Kidney glomerular epithelial cell (primary cell): ENCODE measurements at regions not wholly inside any gene's neighbourhood (a gene's known extent, or its start where the extent isn't known, plus 50 kb on each side); places are given as distances from the start of the nearest gene placed in this dataset.

Source experiments
- DNase-seq: peaks from one replicate; lab custom pipeline; 2025; lab: John Stamatoyannopoulos, UW

DNA sequence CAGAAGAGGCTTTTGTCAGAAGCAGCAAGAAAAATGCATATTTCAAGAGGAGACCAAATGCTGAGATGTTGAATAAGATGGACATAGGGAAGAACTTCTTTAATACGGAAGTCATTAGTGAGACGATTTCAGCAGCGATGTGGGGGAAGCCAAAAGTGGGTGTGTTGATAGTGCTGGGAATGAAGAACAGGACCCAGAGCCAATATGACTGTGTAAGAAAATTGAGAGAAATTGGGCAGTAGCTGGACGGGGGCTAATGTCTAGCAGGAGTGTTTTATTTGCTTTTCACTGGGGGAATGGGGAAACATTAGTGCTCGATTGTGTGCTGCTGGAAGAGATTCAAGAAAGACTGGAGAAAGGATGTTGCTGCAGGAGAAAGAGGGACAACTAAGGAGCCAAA, 788.7 kb upstream of the KLHL29 start:
- no peak for DNase-seq

DNA sequence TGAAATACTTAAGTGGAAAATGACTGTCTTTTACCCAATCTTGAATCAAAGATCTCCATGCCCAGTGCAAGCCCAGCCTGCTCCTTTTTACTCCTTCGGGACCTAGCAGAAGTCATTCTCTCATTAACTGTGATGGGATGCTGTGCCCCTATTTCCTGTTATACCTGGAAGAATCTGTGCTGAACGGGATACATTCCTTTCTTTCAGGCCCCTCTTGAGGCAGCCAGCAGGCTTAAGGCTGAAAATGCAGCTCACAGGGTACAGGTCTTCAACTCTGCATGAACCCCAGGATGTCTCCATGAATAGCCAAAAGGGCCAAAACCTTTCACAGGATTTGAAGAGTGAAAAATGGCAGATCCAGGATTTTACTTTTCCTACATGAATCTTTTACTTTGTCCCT, 784.8 kb upstream of the KLHL29 start:
- no peak for DNase-seq

DNA sequence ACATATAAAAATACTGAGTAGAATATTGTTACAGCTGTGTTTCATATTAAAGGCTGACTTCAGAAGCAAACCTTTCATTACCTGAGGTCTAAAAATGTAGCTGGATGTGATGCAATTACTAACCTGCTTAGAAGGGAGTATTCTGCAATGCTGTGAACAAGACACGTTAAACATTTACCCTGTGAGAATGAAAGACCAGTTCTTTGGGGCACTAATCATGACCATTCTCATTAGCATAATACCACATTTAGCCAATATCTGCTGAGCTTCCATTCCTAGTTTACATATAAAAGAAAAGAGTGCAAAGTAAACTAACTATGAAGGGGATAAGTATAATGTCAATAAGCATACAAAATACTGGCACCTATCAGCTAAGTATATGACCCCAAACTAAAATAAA, 784.0 kb upstream of the KLHL29 start:
- DNase-seq: no peak

DNA sequence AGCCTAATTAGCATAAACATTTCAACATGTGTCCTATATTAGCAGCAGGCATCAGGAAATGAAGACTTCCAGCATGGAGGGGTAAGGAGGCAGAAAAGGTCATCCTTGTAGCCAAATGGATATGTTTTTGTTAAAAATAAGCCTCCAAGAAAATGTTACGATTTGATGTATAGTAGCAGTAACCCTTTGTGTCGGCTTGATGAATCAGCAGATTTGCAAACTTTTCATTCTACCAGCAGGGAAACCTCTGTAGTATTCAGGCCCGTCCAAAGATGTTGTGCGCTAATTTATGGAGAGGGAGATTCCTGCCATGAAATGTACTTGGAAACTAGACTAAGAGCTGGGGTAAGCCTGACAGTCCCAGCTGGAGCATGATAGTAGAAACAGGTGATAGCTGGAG, 780.8 kb upstream of the KLHL29 start:
- DNase-seq: no peak

DNA sequence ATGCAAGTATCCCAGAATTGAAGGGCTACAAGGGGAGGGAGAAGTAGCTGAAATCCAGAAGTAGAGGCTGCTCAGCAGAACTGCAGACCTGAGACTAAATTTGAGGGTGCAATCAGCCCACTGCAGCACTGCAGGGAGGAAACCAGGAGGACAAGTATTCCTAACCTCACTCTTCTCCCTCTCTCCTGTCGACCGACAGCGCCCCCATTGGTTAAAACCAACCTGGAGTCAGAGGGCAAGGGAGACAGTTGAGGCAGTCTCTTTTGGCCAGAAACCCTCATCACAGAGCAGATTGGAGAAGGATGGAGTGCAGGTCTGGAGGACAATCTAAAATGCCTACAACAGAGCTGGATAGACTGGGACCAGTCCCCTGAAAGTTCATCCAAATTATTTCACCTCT, 768.9 kb upstream of the KLHL29 start:
- DNase-seq: no peak

DNA sequence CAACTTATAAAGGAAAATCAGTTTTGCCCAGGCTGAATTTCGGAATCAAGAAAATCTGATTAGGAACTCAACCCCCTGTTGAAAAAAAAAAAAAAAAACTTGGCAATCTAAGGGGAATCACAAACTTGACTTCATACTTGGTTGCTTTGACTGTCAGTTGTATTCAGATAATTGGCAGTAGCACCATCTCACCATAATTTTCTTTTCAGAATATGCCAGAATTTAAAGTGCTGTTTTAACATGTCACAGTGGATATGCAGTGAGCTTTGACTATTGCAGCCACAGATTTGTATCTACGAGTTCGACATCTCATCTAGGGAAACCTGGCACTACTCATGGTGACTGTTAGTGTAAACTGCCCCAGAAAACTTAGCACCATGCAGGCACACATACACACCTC, 761.4 kb upstream of the KLHL29 start:
- no peak for DNase-seq

DNA sequence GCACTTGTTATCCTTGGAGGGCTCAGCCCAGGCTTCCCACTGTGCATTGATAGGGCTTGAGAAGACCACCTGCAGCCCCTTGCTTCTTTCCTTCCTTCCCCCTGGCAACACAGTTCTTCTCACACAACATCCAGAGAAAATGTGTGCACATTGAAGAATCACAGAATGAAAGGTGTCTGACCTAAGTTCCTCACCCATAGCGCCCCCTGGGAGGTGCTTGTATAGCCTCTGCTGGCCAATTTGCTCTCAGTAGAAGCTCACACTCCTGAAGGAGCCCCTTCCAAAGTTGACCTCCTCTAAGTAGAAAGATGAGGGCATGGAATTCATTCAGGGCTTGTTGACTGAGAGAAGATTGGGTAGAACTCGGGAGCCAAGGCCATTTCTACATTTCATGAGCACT, 758.4 kb upstream of the KLHL29 start:
- no peak for DNase-seq

DNA sequence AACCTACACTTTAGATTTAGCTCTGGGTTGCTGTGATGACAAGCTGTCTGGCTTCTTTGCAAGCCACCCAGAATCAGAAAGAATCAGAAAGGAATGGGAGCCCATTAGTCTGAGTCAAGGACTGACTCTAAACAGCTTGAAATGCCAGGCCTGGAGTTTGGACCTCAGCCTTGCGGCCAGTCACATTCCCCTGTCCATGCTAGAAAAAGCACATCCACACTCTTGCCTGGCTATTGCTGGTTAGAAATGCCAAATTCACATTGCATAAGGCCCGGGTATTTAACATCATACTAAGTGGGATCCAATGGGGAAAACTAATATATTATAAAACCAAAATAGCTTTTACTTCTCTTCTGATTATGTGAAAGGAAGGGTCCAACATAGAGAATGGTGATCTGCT, 756.8 kb upstream of the KLHL29 start:
- no peak for DNase-seq

DNA sequence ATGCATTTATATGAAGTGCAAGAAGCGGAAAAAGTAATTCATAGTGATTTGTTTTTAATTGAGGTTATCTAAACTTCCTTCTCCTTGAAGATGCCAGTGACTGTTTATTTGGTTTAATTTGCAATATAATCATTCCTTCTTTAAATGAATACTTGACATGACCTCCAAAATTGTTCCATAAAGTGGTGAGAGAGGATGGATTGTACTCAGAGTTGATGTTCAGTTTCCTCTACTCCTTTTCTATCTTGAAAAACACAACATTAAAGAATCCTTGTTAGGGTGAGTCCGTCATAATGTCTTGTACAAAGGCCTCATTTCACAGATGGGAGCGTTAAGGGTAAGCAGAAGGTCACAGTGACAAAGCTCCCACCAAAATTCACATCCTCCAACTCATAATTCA, 756.1 kb upstream of the KLHL29 start:
- DNase-seq: no peak

DNA sequence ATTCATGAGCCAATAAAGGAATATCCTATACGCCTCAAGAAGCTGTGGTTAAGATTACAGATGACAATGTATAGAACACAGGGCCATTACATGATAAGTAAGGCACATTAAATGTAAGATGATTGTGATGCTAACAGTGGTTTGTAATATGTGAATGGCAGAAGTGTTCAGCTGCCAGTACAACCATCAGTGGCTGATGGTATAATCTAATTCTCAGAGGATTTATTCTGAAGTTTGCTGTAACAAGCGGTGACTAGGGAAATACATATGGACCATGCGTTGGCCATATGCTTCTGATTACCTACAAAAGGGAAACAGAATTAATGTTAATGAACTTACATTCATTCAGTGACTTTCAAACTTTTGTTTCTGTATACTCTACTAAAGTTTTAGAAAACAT, 750.8 kb upstream of the KLHL29 start:
- DNase-seq: no peak

DNA sequence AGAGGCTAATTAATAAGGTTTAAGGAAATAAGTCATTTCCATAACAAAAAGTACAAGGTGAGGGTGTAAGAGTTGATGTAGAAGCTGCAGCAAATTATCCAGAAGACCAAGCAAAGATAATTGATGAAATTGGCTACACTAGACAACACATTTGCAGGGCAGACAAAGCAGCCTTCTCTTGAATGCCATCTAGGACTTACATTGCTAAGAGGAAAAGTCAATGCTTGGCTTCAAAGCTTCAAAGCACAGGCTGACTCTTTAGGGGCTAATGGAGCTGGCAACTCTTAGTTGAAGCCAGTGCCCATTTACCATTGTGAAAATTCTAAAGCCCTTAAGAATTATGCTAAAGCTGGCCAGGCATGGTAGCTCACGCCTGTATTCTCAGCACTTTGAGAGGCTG, 728.6 kb upstream of the KLHL29 start:
- DNase-seq: no peak

DNA sequence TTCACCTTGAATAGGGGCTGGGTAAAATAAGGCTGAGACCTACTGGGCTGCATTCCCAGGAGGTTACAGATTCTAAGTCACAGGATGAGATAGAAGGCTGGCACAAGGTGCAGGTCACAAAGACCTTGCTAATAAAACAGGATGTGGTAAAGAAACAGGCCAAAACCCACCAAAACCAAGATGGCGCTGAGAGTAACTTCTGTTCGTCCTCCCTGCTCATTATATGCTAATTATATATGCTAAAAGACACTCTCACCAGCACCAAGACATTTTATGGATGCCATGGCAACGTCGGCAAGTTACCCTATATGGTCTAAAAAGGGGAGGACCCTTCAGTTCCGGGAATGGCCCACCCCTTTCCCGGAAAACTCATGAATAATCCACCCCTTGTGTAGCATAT, 711.5 kb upstream of the KLHL29 start:
- no peak for DNase-seq

DNA sequence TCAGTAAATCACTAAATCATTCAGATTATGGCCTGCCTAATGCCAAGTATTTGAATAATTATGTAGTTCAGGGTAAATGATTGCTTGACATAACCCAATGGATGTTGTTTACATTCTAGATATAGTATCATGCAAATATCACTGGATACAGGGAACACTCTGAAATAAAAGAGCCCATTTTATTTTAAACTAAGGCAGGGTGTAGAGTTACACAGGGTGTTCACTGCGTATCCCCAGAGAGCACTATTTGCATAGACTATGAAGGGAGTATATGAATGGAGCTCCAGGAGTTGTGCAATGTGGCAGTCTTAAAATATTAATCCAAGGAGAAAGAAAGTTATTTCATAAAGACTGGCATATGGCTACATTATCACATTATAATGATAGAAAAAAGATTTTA, 701.1 kb upstream of the KLHL29 start:
- no peak for DNase-seq

DNA sequence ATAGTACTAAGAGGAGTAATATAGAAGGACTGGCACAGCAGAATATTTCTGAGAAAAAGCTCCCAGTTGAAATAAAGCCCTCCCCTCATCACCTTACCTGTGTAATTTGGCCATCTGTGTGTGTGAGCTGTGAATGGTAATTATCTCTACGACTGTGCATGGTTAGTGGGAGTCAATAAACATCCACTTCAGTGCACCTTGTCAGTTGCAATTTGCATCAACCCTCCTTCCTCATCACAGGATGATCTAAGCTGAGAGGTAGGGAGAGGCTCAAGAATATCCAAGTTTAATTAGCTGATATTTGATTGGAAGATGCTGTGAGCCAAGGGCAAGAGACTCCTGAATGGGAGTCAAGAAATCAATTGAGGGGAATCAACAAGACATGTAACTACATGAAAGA, 694.9 kb upstream of the KLHL29 start:
- no peak for DNase-seq

DNA sequence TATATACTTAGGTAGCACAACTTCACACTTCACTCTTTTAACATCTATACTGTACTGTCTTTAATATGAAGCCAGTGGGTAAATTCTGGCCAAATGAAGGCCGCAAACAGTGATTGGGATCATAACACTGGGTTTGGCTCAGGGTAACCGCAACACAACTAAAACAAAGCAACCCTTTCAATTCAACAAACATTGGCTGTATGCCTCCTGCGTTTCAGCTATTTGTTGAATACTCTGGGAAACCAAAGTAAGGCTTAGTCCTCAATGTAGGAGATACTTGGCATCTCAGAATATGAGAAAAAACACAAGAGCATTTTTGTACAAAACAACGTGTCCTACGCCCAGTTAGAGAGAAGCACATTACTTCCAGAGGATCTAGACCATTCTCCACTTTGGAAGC, 693.3 kb upstream of the KLHL29 start:
- DNase-seq: no peak

DNA sequence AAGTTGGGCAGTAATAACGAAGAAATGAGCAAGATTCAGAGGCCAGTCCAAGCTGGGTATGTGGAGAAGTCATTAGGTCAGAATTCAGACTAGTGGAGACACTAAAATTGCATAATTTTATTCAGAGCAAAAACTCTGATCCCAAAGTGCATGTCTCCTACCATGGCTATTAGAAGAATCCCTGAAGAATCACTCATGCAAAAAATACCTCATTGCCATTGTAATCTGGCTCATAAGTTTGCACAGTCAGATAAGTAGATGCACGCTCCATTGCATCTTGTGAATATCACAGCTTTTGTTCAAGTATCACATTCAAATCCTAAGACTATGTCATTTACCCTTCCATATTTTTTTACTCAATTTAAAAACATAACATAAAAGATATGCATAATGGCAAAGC, 692.2 kb upstream of the KLHL29 start:
- no peak for DNase-seq

DNA sequence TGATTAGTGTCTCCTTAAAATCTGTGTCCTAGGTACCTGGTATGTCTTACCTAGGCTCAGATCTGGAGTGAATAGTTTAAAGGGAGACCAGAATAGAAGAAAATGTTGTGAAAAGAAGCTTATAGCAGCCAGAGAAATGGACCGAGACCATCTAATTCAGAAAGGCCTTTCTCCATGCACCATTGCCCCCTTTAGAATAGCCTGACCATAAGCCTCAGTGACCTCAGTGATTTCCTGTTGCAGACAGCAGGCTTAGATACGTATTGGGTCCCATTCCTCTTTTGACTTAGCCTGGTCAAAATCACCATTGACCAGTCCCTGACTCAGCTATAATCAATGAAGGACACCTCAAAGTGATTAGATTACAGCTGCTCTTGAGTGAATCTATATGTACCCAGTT, 690.7 kb upstream of the KLHL29 start:
- no peak for DNase-seq

DNA sequence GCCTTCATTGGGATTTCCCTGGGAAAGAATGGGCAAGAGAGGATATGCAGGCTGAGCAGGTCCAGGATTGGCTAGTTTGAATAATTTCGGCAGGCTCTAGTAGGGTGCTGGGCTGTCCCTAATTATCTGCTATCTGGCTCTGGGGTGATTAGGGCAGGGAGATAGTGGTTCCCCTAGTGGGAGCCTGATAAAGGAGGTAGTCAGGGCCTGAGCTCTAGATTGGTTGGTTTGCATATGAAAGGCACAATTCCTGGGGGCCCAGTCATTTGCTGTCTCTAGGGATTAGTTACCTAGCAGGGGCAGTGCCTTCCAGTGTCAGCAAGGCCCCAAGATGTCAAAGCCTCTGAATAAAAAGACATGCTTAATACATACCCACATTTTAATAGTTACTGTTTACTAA, 690.1 kb upstream of the KLHL29 start:
- DNase-seq: no peak

DNA sequence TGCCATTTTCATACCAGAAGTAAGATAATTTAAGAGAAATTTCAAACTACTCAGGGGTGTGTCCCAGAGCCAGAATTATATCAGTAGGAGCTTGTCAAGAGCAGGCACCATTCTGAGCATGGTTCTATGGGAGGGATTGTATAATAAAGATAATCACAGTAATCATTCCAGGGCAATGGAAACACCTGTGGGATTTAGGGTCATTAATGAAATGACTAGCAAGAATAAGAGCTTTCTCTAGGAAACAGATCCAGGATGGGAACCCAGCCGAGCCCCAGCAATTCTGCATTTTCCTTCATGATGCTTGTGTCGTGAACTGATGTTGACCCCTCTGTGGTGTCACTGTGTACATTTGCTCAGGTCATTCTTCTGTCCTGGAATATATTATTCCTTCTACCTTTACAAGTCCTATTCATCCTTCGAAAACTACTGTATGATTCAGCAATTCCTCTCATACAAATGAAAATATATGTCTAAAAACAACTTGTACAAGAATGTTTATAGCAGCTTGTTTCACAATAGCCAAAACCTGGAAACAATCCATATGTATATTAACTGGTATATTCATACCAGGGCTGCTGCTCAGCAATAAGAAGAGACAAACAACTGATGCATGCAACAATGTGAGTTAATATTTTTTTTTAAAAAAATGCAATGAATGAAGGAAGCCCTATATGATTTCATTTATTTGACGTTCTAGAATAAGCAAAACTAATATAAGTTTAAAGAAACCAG, 687.8 kb upstream of the KLHL29 start:
- DNase-seq: no peak

DNA sequence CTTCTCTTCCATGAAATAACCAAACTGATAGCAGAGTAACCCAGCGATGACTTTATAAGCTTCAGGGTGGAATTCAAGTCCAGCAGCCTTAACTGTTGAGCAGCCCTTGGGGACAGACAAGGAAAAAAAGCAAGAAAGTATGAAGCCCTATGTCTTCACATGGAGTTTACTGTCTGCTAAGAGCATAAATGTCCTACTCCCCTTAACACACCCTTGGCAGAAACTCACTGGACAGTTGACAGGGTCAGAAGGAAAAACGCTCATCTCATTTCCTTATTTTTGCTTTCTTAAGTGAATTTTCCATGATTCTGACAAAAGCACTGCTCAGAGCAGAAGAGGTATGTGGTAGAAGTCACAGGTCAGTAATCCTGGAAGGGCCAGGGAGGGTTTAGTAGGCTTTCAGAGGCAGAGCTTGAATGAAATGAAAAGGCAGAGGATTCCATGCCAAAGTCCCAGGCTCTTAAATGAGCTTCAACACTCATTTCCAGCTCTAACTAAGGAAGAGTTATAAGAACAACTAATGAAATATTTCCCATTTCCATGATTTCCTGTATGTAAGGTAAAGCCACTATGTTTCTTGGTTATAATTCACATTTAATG, 683.3 kb upstream of the KLHL29 start:
- DNase-seq: no peak

DNA sequence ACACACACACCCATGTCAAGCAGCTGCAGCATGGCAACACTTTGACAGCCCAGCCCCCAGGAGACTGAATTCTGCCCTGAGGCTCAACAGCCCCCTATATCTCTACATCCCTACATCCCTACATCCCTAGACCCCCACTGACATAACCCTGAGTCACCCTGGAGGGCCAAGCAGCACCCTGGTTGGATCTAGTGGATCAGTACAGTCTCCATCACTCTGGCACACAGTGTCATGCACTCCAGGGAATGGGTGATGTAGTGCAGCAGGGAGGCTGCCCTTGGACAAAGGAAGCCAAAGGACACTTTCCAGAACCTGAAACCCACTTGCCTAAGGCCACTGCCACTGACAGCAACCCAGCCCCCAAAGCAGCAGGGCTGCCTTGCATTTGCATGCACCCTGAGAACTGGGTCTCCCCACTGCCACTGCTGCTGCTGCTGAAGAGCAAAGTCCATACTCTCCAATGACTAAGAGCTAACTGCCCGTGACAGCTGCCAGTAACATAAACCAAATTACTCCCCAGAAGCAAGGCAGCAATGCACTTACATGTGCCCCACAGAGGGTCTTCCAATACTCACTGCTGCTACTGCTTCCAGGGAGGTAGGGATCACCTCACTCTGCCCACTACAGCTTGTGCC, 681.6 kb upstream of the KLHL29 start:
- DNase-seq: no peak

DNA sequence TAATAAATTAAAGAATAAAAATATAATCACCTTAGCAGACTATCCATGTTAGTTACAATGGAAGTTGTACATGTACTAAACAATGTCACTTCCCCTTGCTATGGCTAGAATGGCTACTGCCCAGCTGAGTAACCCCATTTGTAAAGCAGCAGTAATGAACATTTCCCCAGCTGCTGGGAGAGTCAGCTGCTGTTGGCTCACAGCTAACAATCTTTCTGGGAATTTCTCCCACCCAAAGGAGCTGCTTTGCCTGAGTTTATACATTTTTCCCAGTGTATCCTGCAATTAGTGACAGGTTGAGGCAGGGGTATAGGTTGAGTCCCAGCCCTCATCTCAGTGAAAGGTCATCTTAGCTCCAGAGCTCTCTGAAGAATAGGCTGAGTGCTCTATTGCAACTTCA, 665.6 kb upstream of the KLHL29 start:
- no peak for DNase-seq

DNA sequence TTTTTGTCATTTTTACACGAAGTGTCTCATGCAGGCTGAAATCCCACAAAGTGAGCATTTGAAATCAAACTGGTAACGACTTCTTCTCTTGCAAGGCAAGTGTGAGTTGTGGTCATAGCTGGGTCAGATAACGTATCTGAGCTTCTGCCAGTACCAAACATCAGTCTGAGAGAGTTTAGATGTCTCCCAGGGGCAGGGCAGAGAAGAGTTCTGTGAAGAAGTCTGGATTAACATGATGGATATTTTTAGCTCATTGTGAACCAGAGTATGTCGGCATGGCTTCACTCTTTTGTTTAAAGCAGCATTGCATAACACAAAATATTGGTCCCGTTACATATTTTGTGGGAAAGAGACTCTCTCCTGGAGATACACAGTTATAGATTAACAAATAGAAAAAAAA, 655.5 kb upstream of the KLHL29 start:
- DNase-seq: no peak
